ENCODE measurements at regions not wholly inside any gene's neighbourhood (a gene's known extent, or its start where the extent isn't known, plus 50 kb on each side); places are given as distances from the start of the nearest gene placed in this dataset.

GRCh38 chr7:145269418-145270161 is 433.7 kb upstream of the TPK1 start:
- in situ Hi-C loops (cut with MboI; ENCODE audit: low pct_unique_long_range_greater_than_20kb, low sequenced_read_pairs, unreplicated experiment): no loop called here
- no peak for DNase-seq (ENCODE audit: low spot score)
- no peak for TF ChIP-seq CTCF (IDR thresholded peaks at IDR 0.05; ENCODE audit: extremely low read depth, insufficient read depth, missing control alignments)

GRCh38 chr7:145265180-145265579 is 429.3 kb upstream of the TPK1 start:
- DNase-seq (ENCODE audit: low spot score): no peak
- in situ Hi-C loops (cut with MboI; ENCODE audit: low pct_unique_long_range_greater_than_20kb, low sequenced_read_pairs, unreplicated experiment): no loop called here
- TF ChIP-seq CTCF (IDR thresholded peaks at IDR 0.05; ENCODE audit: extremely low read depth, insufficient read depth, missing control alignments): no peak

- TF ChIP-seq CTCF (IDR thresholded peaks at IDR 0.05; ENCODE audit: extremely low read depth, insufficient read depth, missing control alignments): no peak
- in situ Hi-C loops (cut with MboI; ENCODE audit: low pct_unique_long_range_greater_than_20kb, low sequenced_read_pairs, unreplicated experiment): no loop called here
- DNase-seq (ENCODE audit: low spot score): no peak
These were observed 428.0 kb upstream of the TPK1 start for GRCh38 chr7:145263886-145264285.

GRCh38 chr7:145252031-145252430 is 416.2 kb upstream of the TPK1 start:
- DNase-seq (ENCODE audit: low spot score): no peak
- no peak for TF ChIP-seq CTCF (IDR thresholded peaks at IDR 0.05; ENCODE audit: extremely low read depth, insufficient read depth, missing control alignments)
- in situ Hi-C loops (cut with MboI; ENCODE audit: low pct_unique_long_range_greater_than_20kb, low sequenced_read_pairs, unreplicated experiment): no loop called here

DNA sequence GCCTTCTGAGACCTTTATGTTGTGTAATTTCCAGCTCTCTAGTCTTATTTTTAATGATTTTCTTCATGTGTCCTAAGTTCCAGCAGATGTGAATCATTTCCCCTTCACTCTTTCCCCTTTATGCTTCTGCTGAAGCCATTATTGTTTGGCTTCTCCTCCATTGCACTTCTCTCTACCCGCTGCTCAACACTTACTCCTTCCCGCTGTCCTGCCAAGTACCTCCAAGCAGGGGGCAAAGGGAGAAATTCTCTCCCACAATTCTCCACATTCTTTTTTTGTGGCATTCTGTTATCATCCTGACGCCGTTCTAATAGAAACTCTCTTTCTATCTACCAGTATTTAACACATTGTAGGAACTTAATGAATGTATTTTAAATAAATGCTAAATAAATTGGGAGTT is 388.9 kb upstream of the TPK1 start:
- TF ChIP-seq CTCF (IDR thresholded peaks at IDR 0.05; ENCODE audit: extremely low read depth, insufficient read depth, missing control alignments): no peak
- DNase-seq (ENCODE audit: low spot score): no peak
- in situ Hi-C loops (cut with MboI; ENCODE audit: low pct_unique_long_range_greater_than_20kb, low sequenced_read_pairs, unreplicated experiment): no loop called here

DNA sequence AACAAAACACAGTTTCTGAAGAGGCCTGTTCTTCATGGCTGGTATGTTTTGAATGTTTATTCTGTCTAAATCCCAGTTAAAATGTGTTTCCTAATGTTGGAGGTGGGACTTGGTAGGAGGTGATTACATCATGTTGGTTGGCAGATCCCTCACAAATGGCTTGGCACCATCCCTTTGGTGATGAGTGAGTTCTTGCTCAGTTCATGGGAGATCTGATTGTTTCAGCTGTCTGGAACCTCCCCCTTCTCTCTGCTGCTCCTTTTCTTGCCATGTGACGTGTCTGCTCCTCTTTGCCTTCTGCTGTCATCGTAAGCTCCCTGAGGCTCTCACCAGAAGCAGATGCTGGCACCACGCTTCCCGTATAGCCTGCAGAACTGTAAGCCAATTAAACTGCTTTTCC is 383.6 kb upstream of the TPK1 start:
- no peak for DNase-seq (ENCODE audit: low spot score)
- in situ Hi-C loops (cut with MboI; ENCODE audit: low pct_unique_long_range_greater_than_20kb, low sequenced_read_pairs, unreplicated experiment): no loop called here
- no peak for TF ChIP-seq CTCF (IDR thresholded peaks at IDR 0.05; ENCODE audit: extremely low read depth, insufficient read depth, missing control alignments)

Data from GM13977 (cell line).